PC-9 (cell line): ENCODE measurements at regions not wholly inside any gene's neighbourhood (a gene's known extent, or its start where the extent isn't known, plus 50 kb on each side); places are given as distances from the start of the nearest gene placed in this dataset.

Experiments used
- BruUV-seq: library from RNA; stranded (reverse); fragments of 400-500 nt; replicated peaks from 2 replicates; lab custom pipeline; 2021; lab: Mats Ljungman, UMichigan
- CTCF ChIA-PET: fragments of 300-600 bp; sonication (Branson Sonifier 250); formaldehyde crosslinking; loops from one replicate; lab custom pipeline; 2022; ENCODE audit warnings: antibody characterized with exemption; lab: Charles Lee
- POLR2A ChIA-PET: fragments of 300-600 bp; sonication (Branson Sonifier 250); formaldehyde crosslinking; loops from one replicate; lab custom pipeline; 2022; ENCODE audit warnings: antibody characterized with exemption; ENCODE audit not compliant: unreplicated experiment; lab: Charles Lee
- DNase-seq, 2 experiments: peaks; one replicate each; pipeline versions ENCODE4 v3.0.0 to v3.0.0-alpha.2; 2015 to 2022; ENCODE audit warnings: mixed read lengths in 1 of 2
- H2AFZ ChIP-seq: fragments of 200-600 bp; sonication (generic); 2 replicates; pipeline ENCODE4 v1.8.1; 2017; ENCODE audit warnings: antibody characterized with exemption
- H3F3A ChIP-seq: fragments of 200-600 bp; sonication (generic); 2 replicates; pipeline ENCODE4 v1.8.1; 2017; ENCODE audit warnings: antibody characterized with exemption, mild to moderate bottlenecking, low read depth; ENCODE audit not compliant: insufficient read depth
- H3K27ac ChIP-seq: fragments of 200-600 bp; sonication (generic); 2 replicates; pipeline ENCODE4 v1.6.1; 2016; ENCODE audit warnings: mixed run types
- H3K27me3 ChIP-seq: fragments of 200-600 bp; sonication (generic); 2 replicates; pipeline ENCODE4 v1.6.1; 2016; ENCODE audit warnings: low read depth, mixed run types; ENCODE audit not compliant: insufficient read depth
- H3K36me3 ChIP-seq: fragments of 200-600 bp; sonication (generic); 2 replicates; pipeline ENCODE4 v1.6.1; 2016; ENCODE audit warnings: low read depth, mixed run types
- H3K4me1 ChIP-seq: fragments of 200-600 bp; sonication (generic); replicated peaks from 2 replicates; pipeline ENCODE4 v1.6.1; 2016; ENCODE audit warnings: mixed run types; ENCODE audit not compliant: insufficient read depth
- H3K4me2 ChIP-seq: fragments of 200-600 bp; sonication (generic); 2 replicates; pipeline ENCODE4 v1.6.1; 2017; ENCODE audit warnings: mixed run types
- H3K4me3 ChIP-seq: fragments of 200-600 bp; sonication (generic); 2 replicates; pipeline ENCODE4 v1.6.1; 2016; ENCODE audit warnings: mixed run types
- H3K79me2 ChIP-seq: fragments of 200-600 bp; sonication (generic); 2 replicates; pipeline ENCODE4 v1.6.1; 2017; ENCODE audit warnings: low read depth, mixed run types
- H3K9me2 ChIP-seq: fragments of 200-600 bp; sonication (generic); 2 replicates; pipeline ENCODE4 v1.8.1; 2017; ENCODE audit warnings: mild to moderate bottlenecking; ENCODE audit not compliant: insufficient read depth
- H3K9me3 ChIP-seq: fragments of 200-600 bp; sonication (generic); 2 replicates; pipeline ENCODE4 v1.8.1; 2016; ENCODE audit warnings: low read depth; ENCODE audit not compliant: insufficient read depth
- H4K20me1 ChIP-seq: fragments of 200-600 bp; sonication (generic); 2 replicates; pipeline ENCODE4 v1.8.1; 2017; ENCODE audit not compliant: insufficient read depth
- CTCF ChIP-seq: fragments of 200-600 bp; sonication (generic); conservative IDR thresholded peaks from 2 replicates; pipeline ENCODE4 v1.6.1; 2017; ENCODE audit warnings: mixed run types, antibody characterized with exemption, mild to moderate bottlenecking, moderate library complexity
- EZH2 ChIP-seq: fragments of 200-600 bp; sonication (generic); IDR thresholded peaks from 2 replicates; pipeline ENCODE4 v1.8.0; 2017; ENCODE audit warnings: antibody characterized with exemption, low read depth
- intact Hi-C: fragments of 100-400 bp; cut with micrococcal nuclease; formaldehyde crosslinking; loops from one replicate; pipeline ENCODE4 v1.10.0; 2022; ENCODE audit not compliant: unreplicated experiment

- POLR2A ChIA-PET: interaction anchor here (0.6 kb wide), 1 partner anchor 119 kb away, joined by 7 read pairs; no protein-coding TSS in a partner anchor
- Histone ChIP-seq H3K4me2 (no peak overlapping the region), H4K20me1 (no peaks in the 10 kb centered on the region), H3F3A (no peaks in the 10 kb centered on the region), H3K79me2 (no peaks in the 10 kb centered on the region), H3K9me3 (no peaks in the 10 kb centered on the region), H3K4me3 (no peak overlapping the region), H2AFZ (no peak overlapping the region), H3K9me2 (no peaks in the 10 kb centered on the region; the same call in 1 of the 2 replicates), H3K36me3 (no peaks in the 10 kb centered on the region), H3K27me3 (no peaks in the 10 kb centered on the region), H3K27ac (no peak overlapping the region), H3K4me1 (no peaks in the 10 kb centered on the region)
- TF ChIP-seq EZH2: no peak
- no peak for TF ChIP-seq CTCF
- DNase-seq: no peak
- CTCF ChIA-PET: no interaction called here
- no TSS peak for BruUV-seq
- intact Hi-C loops: no loop called here
Observed at GRCh38 chr6:44775121-44775520, 387.6 kb downstream of the CDC5L start.

GRCh38 chr6:44776344-44776743, 388.8 kb downstream of the CDC5L start:
- Histone ChIP-seq H4K20me1 (no peaks in the 10 kb centered on the region), H3K9me2 (no peaks in the 10 kb centered on the region; the same call in 1 of the 2 replicates), H3K36me3 (no peaks in the 10 kb centered on the region), H3K4me2 (no peak overlapping the region), H3K27ac (no peak overlapping the region), H2AFZ (no peak overlapping the region), H3K79me2 (no peaks in the 10 kb centered on the region), H3K27me3 (no peaks in the 10 kb centered on the region), H3F3A (no peaks in the 10 kb centered on the region), H3K4me1 (no peaks in the 10 kb centered on the region), H3K4me3 (no peak overlapping the region), H3K9me3 (no peaks in the 10 kb centered on the region)
- ChIA-PET POLR2A (no interaction called here), CTCF (no interaction called here)
- BruUV-seq: no TSS peak
- TF ChIP-seq CTCF (no peak), EZH2 (no peak)
- intact Hi-C loops: no loop called here
- DNase-seq: no peak

GRCh38 chr6:44778513-44778912, 391.0 kb downstream of the CDC5L start:
- H3K9me3 ChIP-seq: no peaks in the 10 kb centered on the region
- H3K79me2 ChIP-seq: no peaks in the 10 kb centered on the region
- H4K20me1 ChIP-seq: no peaks in the 10 kb centered on the region
- ChIA-PET CTCF (no interaction called here), POLR2A (no interaction called here)
- H3K27me3 ChIP-seq: no peaks in the 10 kb centered on the region
- no TSS peak for BruUV-seq
- no peak overlapping the region for H3K27ac ChIP-seq
- H2AFZ ChIP-seq: no peak overlapping the region
- H3K4me3 ChIP-seq: no peak overlapping the region
- H3K36me3 ChIP-seq: no peaks in the 10 kb centered on the region
- TF ChIP-seq CTCF: no peak
- no peak for TF ChIP-seq EZH2
- DNase-seq: no peak
- H3K9me2 ChIP-seq: no peaks in the 10 kb centered on the region; the same call in 1 of the 2 replicates
- H3K4me1 ChIP-seq: no peaks in the 10 kb centered on the region
- no peak overlapping the region for H3K4me2 ChIP-seq
- intact Hi-C loops: no loop called here
- H3F3A ChIP-seq: no peaks in the 10 kb centered on the region
